Superior temporal gyrus (tissue), 1 donor: ENCODE measurements at regions not wholly inside any gene's neighbourhood (a gene's known extent, or its start where the extent isn't known, plus 50 kb on each side); places are given as distances from the start of the nearest gene placed in this dataset.
A peak's percentile ranks its signal among the peaks of the same experiment; 100 is the strongest.

Experiments used
- DNase-seq: peaks from one replicate; pipeline ENCODE4 v3.0.0-alpha.2; 2016; ENCODE audit errors: extremely low spot score

DNA sequence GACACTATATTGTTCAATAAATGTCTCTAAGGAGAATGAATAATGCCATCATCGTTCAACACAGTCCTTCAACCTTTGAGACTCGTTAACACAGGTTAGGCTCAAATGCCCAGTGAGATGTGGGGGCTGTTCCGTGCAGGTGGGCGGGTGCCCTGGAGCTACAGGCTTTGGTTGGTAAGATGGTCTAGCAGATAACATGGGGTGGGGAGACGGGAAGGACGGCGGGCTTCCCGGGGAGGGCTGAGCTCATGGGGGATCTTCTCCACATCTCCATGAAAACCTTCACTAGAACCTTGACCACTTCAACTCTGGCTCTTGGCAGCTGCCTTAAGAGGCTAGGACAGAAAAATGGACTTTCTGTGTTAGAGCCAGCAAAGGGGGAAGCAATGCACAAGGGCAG lies 134.1 kb upstream of the TCERG1L start:
- DNase-seq: no peak

DNA sequence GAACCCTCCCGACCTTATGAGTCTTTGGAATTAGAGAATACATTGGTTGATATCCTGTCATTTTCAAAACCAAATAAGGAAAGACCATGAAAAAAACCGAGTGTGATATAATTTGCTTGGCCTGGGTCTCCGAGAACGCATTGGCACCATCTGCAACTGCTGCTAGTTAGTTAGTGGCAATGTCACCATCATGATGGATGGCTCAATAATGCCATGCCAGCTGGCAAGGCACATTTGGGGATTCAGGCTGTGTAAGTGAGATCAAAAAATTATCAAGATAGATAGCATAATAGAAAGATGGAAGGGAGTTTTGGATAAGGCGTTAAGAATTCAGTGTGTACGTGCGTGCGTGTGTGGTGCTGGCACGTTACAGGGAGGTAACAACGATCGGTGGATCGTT lies 134.7 kb upstream of the TCERG1L start:
- no peak for DNase-seq

DNA sequence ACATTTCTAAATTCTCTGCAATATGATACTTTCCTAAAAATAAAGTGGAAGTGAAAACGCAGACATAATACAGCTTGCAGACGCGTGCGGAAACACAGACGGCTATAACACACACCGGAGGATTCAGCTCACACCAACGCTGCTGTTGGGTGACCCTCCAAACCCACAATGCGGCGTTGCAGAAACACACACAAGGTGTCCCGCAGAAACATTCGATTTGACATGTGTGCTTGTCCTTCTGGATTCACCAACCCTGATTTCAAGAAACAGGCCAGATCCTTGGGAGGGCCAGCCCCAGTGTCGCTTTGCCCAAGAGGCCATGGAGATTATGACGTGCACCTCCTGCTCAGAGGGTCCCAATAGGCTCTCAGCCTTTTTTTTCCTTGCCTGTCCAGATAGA lies 136.7 kb upstream of the TCERG1L start:
- no peak for DNase-seq

DNA sequence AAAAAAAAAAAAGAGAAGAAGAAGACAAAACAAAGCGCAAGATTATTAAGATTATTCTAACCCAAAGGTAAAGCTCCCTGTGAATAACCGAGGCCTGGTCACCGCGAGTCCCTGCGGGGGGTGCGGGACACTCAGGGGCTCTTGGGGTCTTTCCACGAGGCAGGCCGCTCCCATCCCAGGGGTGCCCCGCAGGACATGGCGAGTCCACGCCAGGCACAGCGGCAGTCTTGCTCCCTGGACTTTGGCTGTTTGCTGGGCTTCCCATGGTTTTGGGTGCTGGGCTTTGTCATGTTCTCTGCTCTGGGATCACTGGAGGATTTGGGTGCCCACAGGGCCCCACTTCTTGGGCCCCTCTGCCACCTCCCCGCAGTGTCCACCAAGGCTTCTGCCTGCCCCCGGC lies 137.4 kb upstream of the TCERG1L start:
- DNase-seq: no peak

DNA sequence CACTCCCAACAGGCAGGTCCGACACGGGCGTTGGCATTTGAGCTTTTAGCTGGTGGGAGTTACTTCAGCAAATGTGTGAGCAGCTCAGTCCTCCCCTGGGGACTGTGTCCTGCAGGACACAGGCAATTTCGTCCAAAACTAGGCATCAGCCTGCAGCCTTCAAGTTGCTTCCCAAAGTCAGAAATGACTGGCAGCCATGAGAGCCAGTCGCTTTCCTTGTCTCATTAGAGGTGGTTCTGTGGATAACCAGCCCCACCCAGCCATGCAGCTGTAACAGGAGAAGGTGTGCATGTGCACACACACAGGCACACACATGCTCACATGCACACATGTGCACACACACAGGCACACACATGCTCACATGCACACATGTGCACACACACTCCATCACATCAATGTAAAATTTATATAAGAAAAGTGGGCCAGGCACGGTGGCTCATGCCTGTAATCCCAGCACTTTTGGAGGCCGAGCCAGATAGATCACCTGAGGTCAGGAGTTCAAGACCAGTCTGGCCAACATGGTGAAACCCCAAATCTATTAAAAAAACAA lies 138.8 kb upstream of the TCERG1L start:
- no peak for DNase-seq

DNA sequence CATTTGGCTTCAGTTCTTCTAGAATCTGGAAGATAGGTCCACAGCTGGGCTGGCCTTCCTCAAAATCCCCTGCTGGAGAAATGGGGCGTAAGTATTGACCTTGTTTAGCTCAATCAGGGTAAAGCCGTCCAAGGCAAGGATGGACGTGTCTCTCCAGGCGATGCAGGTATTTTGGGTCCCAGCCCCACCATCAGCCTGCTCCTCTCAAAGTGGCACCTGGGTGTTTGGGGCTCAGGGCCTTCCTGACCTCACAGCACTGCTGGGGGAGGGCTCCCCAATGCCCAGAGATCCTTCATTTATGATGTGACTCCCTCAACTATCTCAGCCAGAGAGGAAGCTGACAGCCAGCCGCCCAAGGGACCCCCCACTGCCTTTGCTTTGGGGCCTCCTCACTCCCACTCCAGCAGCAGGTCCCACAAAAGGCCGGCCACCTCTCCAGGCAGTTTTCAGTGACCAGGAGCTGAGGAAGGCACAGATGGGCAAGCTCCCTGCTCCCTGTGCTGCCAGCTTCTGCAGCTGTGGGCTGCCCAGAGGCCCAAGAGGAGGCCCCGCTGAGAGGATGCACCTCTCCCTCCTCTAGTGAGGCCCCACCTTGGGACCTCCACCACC lies 140.0 kb upstream of the TCERG1L start:
- no peak for DNase-seq

DNA sequence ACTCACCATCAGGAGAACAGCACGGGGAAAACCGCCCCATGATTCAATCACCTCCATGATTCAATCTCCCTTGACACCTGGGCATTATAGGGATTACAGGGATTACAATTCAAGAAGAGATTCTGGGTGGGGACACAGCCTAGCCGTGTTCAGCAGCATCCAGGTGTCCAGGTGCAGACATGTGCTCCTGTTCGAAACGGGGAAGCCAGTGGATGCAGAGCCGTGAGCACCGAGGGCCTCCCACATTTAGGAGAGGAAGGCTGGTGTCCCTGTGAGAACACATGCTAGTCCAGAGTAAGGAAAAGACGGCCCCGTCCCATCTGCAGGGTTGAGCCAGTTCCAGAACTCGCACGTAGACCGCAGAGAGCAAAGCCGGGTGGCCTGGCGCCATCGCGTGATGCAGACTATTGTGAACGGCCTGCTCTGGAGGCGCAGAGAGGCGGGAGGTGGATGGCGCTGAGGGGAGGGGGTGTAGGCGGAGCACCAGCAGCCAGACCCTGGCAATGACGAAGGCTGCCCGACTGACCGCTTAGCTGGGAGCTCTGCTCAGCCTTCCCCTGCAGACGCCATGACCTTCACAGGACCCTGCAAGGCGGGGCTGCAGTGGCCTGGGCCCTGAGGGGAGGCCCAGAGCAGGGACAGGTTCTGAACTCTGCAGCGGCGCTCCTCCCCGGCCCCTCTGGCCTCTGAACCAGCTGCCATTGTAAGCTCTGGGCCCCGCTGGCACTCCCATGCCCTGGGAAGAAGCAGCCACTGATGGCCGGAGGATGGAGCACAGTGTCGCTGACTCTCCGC lies 141.6 kb upstream of the TCERG1L start:
- DNase-seq: peak; percentile 72

DNA sequence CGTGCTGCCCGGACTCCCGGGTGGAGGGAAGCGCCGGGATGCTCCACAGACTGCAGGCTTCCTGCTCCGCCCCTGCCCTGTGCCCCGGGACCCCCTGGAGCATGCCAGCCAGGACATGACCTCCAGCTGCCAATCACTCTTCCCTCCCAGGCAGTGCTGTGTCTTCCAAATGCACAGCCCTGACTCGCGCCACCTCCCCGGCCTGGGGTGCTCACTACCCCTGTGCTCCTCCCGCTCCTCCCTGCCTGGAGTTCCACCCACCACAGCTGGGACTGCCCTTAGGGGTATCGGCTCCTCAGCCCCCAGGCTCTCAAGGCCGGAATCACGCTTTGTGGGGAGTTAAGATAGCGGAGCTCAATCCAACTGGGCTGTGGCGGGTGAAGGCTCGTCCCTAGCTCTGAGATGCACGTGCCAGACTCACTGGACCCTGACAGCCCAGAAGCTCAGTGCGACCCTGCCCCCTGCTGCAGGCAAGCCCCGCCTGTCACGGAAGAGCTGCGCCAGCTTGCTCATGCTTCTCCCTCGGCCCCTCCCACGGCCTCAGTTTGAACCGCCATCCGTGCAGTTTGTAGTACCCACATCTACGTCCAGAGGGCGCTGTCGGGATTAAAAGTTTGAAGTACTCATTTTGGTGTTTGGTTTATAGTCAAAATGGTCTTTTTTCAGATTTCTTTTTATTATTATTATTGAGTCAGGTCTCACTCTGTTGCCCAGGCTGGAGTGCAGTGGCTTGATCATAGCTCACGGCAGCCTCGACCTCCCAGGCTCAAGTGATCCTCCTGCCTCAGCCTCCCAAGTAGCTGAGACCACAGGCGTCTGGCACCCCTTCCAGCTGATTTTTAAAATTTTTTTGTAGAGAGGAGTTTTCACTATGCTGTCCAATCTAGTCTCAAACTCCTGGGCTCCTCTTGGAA lies 142.5 kb upstream of the TCERG1L start:
- peak; percentile 92 for DNase-seq

DNA sequence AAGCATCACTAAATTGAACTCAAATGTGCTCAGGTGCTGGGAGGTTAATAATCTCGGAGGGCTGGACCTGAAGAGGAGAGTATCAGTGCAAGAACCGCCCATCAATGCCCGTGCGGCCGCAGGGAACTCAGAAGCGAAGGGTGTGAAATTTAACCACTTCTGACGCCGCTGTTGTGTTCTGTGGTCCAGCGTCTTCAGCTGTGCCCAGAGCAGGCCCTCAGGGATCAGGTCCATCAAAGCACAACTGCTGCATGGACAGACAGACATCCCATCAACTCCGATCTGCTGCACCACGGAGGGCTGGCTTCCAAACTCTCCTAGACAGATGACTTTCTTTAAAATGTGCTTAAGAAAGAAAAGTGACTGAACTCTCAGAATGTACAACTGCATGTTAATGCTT lies 144.9 kb upstream of the TCERG1L start:
- DNase-seq: no peak

DNA sequence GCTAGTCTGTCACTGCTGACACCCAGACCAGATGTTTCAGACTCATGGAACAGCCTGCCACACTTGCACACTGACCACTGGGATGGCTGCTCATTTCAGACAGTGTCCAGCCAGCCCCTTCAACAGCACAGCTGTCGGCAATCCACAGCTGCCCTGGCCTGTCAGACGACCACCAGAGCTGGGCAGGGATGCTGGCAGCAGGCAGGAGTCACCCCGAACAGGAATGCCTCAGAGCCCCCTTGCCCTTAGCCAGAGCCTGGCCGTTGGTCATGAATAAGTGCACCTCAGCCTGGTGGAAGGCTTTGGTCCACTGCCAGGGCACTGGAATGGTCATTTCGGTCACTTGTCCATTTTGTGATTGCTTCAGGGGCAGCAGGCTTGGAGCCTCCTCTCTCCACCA lies 149.6 kb upstream of the TCERG1L start:
- DNase-seq: no peak

DNA sequence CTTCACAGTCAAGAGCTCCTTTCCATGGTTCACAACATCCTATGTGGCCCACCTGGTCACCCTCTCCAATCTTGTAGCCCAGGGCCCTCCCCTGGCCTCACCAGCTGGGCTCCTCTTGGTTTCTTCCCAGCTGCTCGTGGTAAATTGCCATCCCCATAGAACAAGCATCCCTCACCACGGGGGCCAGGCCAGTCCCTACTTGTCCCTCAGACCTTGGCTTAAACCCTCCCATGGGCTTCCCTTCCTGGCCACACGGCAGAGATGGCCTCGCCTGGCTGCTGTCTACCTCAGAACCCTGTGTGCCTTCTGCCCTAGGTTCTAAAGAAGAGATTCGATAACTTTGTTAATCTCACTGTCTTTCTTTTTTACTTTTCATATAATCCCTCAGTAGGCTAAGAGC lies 153.3 kb upstream of the TCERG1L start:
- DNase-seq: no peak

DNA sequence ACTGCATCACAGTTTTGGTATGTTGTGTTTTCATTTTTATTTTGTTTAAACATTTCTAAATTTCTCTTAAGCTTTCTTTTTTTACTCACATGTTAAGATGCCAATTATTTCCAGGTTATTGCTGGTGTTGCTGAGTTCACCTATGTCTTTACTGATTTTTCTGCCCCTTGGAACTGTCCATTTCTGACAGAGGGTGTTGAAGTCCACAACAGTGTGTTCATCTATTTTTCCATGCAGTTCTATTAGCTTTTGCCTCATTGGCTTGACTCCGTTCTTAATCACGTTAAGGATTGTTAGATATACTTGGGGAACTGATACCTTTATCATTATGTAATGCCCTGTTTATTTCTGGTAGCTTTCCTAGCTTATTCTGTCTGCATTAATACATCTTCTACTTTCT lies 158.0 kb upstream of the TCERG1L start:
- no peak for DNase-seq

DNA sequence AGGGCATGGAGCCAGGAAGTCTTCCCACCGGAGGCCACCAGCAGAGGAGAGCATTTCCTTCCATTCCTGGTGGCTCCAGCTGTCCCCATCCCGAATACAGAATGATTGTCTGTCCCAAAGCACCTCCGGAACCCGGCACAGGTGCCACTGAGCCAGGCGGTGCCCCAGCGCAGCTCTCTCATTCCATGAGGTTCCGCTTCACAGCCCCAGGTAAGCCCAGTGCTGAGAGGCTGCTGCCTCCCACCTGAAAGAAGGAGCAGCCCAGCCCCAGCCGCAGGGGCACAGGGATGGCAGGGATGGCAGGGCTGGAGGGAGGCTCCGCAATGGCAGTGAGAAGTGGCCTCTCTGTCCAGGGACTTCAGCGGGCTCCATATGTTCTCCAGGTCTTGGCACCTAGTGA lies 162.1 kb upstream of the TCERG1L start:
- DNase-seq: no peak

DNA sequence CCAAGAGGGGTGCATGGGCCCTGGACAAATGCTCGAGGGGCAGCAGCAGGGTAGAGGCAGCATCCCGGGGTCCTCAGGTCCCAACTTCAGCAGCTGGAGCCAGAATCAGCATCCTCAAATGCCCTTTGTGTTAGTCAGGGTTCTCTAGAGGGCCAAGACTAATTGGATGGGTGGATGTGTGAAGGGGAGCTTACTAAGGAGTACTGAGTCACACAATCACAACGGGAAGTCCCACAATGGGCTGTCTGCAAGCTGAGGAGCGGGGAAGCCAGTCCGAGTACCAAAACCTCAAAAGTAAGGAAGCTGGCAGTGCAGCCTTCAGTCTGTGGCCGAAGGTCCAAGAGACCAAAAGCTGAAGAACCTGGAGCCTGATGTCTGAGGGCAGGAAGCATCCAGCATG lies 162.9 kb upstream of the TCERG1L start:
- DNase-seq: no peak

DNA sequence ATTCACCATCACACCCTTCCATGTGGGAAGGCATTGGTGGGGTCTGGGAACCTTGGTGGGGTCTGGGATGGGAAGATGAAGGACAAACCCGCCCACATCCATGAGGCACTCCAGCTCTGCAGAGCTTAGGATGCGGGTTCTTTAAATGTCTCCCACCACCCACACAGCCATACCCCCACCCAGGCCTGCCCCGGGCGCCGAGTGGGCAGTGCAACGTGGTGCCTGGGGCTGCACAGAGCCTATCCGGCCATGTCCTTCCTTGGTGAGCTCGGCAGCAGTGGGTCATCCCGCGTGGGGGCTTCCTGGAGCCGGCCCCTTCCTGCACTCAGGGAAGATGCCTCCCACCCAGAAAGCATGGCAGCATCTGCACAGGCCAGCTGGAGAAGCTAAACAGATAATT lies 163.5 kb upstream of the TCERG1L start:
- DNase-seq: no peak

DNA sequence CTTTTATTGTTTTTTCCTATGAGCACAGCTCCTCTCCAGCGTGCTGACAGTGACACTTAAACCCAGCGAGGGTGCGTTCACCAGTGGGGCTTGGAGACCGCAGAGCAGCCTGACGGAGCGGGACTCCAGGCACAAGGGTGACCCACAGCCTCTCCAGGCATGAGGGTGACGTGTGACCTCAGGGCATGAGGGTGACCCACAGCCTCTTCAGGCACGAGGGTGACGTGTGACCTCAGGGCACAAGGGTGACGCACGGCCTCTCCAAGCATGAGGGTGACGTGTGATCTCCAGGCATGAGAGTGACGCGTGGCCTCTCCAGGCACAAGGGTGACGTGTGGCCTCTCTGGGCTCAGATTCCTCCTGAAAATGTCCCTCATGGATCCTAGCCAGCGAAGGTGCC lies 164.3 kb upstream of the TCERG1L start:
- no peak for DNase-seq

DNA sequence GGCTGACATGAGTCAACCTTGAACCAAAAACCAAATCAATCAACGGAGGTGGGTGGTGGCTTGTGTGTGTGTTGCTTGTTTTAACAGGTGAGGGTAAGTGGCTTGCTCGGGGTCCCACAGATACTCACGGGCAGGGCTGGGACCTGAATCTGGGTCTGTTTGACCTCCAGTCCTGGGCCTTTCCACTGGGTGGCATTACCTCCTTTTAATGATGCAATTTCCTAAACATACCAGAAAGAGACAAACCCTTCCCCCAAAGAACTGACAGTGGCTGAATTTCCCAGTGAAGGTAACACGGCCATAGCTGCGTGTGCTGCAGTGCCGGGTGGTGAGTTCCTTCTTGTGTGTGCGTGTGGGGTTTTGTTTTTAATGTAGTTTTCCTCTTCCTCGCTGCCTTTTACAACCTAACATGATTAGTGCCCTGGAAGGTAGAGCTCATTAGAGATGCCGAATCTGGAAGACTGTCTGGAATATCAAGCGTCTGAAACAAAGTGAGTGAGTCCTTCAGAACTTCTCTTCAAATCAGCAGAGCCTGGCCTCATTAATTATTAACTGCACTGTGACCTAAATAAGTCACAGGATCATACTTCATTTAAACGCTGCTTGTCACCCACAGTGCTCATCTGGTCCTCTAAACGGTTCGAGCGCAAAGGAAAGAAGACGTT lies 166.1 kb upstream of the TCERG1L start:
- no peak for DNase-seq

DNA sequence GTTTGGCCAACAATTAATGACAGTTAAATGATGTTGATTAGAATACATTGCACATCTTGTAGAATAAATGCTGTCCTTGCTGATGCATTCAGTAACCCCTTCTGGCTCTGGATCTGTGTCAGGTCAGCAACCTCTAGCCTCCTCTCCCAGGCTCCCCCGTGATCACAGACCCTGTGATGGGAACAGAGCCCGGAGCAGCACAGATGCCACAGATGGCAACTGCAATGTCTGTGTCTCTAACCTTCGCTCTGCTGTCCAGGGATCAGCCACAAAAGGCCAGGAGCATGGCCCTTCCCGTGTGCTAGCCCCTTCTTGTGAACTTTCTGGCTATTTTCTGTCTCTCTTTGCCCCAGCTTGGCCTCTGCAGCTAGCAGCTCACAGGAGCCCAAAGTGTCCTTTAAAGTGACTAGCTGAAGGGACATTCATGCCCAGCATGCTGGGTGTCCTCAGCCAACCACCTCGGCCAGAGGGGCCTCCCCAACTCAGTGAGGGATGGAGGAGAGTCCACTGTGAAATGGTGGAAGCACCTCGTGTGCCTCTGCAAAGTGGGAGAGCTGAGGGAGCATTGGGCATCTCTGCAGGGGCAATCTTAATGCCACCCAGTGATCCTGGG lies 167.0 kb upstream of the TCERG1L start:
- no peak for DNase-seq

DNA sequence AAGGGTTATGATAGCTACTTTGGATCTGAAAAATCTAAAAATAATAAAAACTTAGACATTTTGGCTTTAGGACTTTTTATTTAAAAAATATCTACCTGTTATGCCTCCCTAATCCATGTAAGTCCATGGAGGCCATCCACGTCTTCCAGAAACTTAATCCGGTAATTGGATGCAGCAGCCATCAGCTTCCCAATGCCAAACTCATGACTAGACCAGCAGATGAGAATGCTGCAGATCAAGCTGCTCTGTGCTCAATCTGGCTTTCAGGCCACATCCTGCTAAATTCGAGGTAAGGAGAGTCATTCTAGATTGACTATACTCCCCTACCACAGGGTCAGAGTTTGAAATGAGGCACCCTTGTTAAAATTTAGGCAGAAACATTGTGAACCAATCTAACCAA lies 168.5 kb upstream of the TCERG1L start:
- no peak for DNase-seq

DNA sequence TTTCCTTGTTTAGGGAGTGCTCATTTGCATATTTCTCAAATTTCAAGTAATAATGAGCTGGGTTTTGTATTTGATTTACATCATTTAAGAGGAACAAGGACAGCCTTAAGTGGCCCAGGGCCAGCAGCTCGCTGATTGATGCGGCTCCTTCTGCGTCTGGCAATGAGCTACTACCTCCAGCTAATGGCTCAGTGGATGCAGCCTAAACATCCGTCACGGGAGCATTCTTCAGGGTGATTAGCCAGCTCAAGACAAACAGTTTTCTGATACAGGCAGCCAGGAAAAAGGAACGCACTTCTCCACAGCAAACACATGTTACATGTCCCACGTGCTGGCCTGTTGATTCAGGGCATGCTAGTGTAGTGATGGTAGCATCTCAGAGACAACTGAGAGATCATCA lies 169.3 kb upstream of the TCERG1L start:
- DNase-seq: no peak

DNA sequence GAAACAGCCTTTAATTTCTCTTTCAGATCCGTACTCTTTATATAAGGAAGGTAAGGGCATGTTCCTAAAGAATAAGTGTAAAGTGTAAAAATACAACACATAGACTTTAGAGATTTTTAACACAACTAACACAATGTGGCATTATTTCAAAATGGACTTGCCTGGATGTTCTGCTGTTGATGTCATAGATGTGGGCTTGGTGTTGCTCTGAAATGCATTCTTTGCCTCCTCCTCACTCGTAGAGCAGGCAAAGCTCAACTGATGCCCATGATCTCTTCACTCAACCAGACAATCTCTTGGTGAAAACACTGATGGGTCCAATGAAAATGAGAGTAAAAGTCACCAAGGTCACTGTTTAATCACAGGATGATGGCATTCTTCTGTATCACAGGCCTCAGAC lies 174.2 kb upstream of the TCERG1L start:
- no peak for DNase-seq
